Activated CD4-positive, alpha-beta T cell treated with anti-CD3 and anti-CD28 coated beads, Interleukin-2, amount 10 ng/mL, durations not matched to agents 24 days and 14 days (primary cell): ENCODE measurements at regions not wholly inside any gene's neighbourhood (a gene's known extent, or its start where the extent isn't known, plus 50 kb on each side); places are given as distances from the start of the nearest gene placed in this dataset.

ENCODE experiments used
- DNase-seq: peaks from one replicate; pipeline ENCODE4 v3.0.0; 2022
- H3K27ac Mint-ChIP-seq: one replicate; pipeline ENCODE4 v1.8.0; 2022; ENCODE audit warnings: mild to moderate bottlenecking, mixed read lengths
- H3K27me3 Mint-ChIP-seq: one replicate; pipeline ENCODE4 v1.8.0; 2022; ENCODE audit warnings: mixed read lengths
- H3K36me3 Mint-ChIP-seq: one replicate; pipeline ENCODE4 v1.8.0; 2022; ENCODE audit warnings: low read depth, mild to moderate bottlenecking, mixed read lengths
- H3K4me1 Mint-ChIP-seq: one replicate; pipeline ENCODE4 v1.8.0; 2021; ENCODE audit warnings: mixed read lengths
- H3K4me3 Mint-ChIP-seq: one replicate; pipeline ENCODE4 v1.8.0; 2022; ENCODE audit warnings: mild to moderate bottlenecking, moderate library complexity, mixed read lengths
- H3K9me3 Mint-ChIP-seq: one replicate; pipeline ENCODE4 v1.8.0; 2021; ENCODE audit warnings: mixed read lengths
- intact Hi-C: fragments of 100-400 bp; cut with micrococcal nuclease; formaldehyde crosslinking; loops from one replicate; pipeline ENCODE4 v1.15.1; 2023

GRCh38 chr3:116969135-116969534, 259.6 kb downstream of the TUSC7 start:
- intact Hi-C loops, result no loop called here
- Mint-ChIP-seq H3K4me3 (no peak overlapping the region), H3K27me3 (no peaks in the 10 kb centered on the region), H3K27ac (no peak overlapping the region), H3K4me1 (no peaks in the 10 kb centered on the region), H3K9me3 (no peaks in the 10 kb centered on the region), H3K36me3 (no peaks in the 10 kb centered on the region)
- DNase-seq, result no peak

DNA sequence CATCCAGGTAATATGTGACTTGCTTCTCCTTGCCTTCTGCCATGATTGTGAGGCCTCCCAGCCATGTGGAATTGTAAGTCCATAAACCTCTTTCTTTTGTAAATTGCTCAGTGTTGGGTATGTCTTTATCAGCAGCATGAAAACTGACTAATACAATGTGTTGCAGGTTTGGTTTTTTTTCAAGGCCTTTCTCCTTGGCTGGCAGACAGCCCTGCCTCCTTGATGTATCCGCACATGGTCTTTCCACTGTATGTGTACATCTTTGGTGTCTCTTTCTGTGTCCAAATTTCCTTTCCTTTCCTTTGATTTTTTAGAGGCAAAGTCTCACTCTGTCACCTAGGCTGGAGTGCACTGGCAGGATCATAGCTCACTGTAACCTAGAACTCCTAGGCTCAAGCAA, 260.1 kb downstream of the TUSC7 start:
- Mint-ChIP-seq H3K36me3 (no peaks in the 10 kb centered on the region), H3K27me3 (no peaks in the 10 kb centered on the region), H3K9me3 (no peaks in the 10 kb centered on the region), H3K27ac (no peak overlapping the region), H3K4me1 (no peaks in the 10 kb centered on the region), H3K4me3 (no peak overlapping the region)
- intact Hi-C loops, result no loop called here
- no peak for DNase-seq

DNA sequence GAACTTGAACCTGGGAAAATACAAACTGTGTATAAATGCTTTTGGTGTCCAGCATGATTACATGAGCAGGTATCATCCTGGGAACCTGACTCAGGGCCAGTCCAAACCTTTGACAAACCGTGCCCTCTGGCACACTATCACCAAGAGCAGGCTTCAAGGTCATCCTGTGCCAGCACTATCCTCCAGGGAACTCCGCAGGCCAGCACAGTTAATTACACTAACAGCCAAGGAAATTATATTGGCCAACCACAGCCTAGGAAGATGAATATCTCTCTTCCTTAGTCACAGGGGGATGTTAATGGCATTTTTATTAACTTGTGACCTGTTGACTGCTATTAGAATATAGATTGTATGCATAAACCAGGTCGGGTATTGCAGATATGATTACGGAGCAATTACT, 262.0 kb downstream of the TUSC7 start:
- no peak overlapping the region for H3K4me3 Mint-ChIP-seq
- no peaks in the 10 kb centered on the region for H3K9me3 Mint-ChIP-seq
- H3K27ac Mint-ChIP-seq, result no peak overlapping the region
- no peaks in the 10 kb centered on the region for H3K27me3 Mint-ChIP-seq
- H3K4me1 Mint-ChIP-seq, result no peaks in the 10 kb centered on the region
- no peak for DNase-seq
- intact Hi-C loops, result no loop called here
- H3K36me3 Mint-ChIP-seq, result no peaks in the 10 kb centered on the region

GRCh38 chr3:116974702-116975101, 265.1 kb downstream of the TUSC7 start:
- Mint-ChIP-seq H3K4me3 (no peak overlapping the region), H3K36me3 (no peaks in the 10 kb centered on the region), H3K9me3 (no peaks in the 10 kb centered on the region), H3K27me3 (no peaks in the 10 kb centered on the region), H3K27ac (no peak overlapping the region), H3K4me1 (no peaks in the 10 kb centered on the region)
- no peak for DNase-seq
- intact Hi-C loops, result no loop called here

GRCh38 chr3:116977441-116977840, 267.9 kb downstream of the TUSC7 start:
- Mint-ChIP-seq H3K36me3 (no peaks in the 10 kb centered on the region), H3K9me3 (no peaks in the 10 kb centered on the region), H3K27me3 (no peaks in the 10 kb centered on the region), H3K4me3 (no peak overlapping the region), H3K4me1 (no peaks in the 10 kb centered on the region), H3K27ac (no peak overlapping the region)
- intact Hi-C loops, result no loop called here
- DNase-seq, result no peak

DNA sequence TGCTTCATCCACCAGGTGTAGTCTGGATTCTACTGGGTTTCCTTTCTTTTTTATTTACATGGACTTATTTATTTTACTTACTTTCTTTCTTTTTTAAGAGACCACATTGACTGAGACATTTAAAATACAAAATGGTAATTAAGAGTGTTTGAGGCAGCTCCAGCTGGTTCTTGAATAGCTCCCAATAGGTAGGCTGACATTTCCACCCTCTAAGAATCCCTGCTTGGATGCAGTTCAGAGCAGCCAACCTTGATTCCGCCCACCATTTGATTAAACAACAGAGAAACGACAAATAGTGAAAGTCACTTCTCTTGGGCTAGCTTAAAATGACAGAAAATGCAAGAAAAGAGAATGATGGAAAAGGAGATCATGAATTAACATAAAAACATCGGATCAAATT, 270.5 kb downstream of the TUSC7 start:
- no peaks in the 10 kb centered on the region for H3K4me1 Mint-ChIP-seq
- H3K27me3 Mint-ChIP-seq, result no peaks in the 10 kb centered on the region
- no peak overlapping the region for H3K4me3 Mint-ChIP-seq
- DNase-seq, result no peak
- no peaks in the 10 kb centered on the region for H3K36me3 Mint-ChIP-seq
- intact Hi-C loops, result no loop called here
- H3K27ac Mint-ChIP-seq, result no peak overlapping the region
- H3K9me3 Mint-ChIP-seq, result no peaks in the 10 kb centered on the region

- Mint-ChIP-seq H3K36me3 (no peaks in the 10 kb centered on the region), H3K4me1 (no peaks in the 10 kb centered on the region), H3K4me3 (no peak overlapping the region), H3K27me3 (no peaks in the 10 kb centered on the region), H3K9me3 (no peaks in the 10 kb centered on the region), H3K27ac (no peak overlapping the region)
- intact Hi-C loops, result no loop called here
- DNase-seq, result no peak
Measured at GRCh38 chr3:116981089-116981488, 271.5 kb downstream of the TUSC7 start.

- Mint-ChIP-seq H3K4me1 (no peaks in the 10 kb centered on the region), H3K27ac (no peak overlapping the region), H3K4me3 (no peak overlapping the region), H3K27me3 (no peaks in the 10 kb centered on the region), H3K9me3 (no peaks in the 10 kb centered on the region), H3K36me3 (no peaks in the 10 kb centered on the region)
- intact Hi-C loops, result no loop called here
- DNase-seq, result no peak
Measured at GRCh38 chr3:116984301-116984700, 274.7 kb downstream of the TUSC7 start.

GRCh38 chr3:116994351-116994879, 284.8 kb downstream of the TUSC7 start:
- H3K27ac Mint-ChIP-seq, result no peak overlapping the region
- intact Hi-C loops, result no loop called here
- H3K4me1 Mint-ChIP-seq, result no peaks in the 10 kb centered on the region
- H3K9me3 Mint-ChIP-seq, result no peaks in the 10 kb centered on the region
- no peaks in the 10 kb centered on the region for H3K36me3 Mint-ChIP-seq
- H3K27me3 Mint-ChIP-seq, result no peaks in the 10 kb centered on the region
- no peak for DNase-seq
- no peak overlapping the region for H3K4me3 Mint-ChIP-seq

DNA sequence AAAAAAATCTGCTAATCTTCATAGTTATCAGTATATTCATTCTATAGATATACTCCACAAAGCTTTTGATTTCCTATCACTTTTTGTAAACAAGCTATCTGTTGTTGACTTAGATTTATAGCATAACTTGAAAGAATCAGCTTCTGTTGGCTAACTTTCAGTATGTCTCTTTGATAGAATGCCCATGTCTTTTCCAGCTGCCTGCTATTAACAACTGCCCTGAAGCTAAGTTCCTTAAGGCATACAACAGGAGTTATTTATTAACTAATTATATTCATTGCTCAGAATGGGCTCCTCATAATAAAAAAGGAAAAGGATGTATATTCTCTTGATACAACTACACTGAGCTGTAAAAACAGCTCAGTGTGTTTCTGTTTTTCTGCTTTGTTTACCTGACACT, 293.9 kb downstream of the TUSC7 start:
- no peaks in the 10 kb centered on the region for H3K9me3 Mint-ChIP-seq
- no peak for DNase-seq
- intact Hi-C loops, result no loop called here
- no peaks in the 10 kb centered on the region for H3K4me1 Mint-ChIP-seq
- H3K4me3 Mint-ChIP-seq, result no peak overlapping the region
- no peaks in the 10 kb centered on the region for H3K27me3 Mint-ChIP-seq
- no peaks in the 10 kb centered on the region for H3K36me3 Mint-ChIP-seq
- H3K27ac Mint-ChIP-seq, result no peak overlapping the region

DNA sequence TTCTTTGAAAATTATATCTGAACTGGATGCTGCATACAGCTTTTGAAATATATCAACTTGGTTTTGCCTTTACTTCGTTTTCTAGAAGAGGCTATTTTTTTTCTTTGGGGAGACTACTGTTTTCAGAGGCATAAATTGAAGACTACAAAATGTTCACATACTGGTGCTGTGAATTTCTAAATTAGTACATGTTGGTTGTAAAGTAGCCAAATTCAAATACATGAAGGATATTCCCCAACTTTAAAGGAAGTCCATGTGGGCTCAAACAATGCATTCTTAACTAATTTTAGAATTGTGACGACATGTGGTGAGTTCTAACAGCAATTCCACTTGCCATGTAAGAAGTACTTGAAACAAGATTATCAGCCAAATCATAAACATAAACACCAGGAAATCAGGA, 295.7 kb downstream of the TUSC7 start:
- no peaks in the 10 kb centered on the region for H3K4me1 Mint-ChIP-seq
- no peaks in the 10 kb centered on the region for H3K9me3 Mint-ChIP-seq
- no peak overlapping the region for H3K27ac Mint-ChIP-seq
- no peak for DNase-seq
- no peaks in the 10 kb centered on the region for H3K36me3 Mint-ChIP-seq
- no peak overlapping the region for H3K4me3 Mint-ChIP-seq
- intact Hi-C loops, result no loop called here
- no peaks in the 10 kb centered on the region for H3K27me3 Mint-ChIP-seq

DNA sequence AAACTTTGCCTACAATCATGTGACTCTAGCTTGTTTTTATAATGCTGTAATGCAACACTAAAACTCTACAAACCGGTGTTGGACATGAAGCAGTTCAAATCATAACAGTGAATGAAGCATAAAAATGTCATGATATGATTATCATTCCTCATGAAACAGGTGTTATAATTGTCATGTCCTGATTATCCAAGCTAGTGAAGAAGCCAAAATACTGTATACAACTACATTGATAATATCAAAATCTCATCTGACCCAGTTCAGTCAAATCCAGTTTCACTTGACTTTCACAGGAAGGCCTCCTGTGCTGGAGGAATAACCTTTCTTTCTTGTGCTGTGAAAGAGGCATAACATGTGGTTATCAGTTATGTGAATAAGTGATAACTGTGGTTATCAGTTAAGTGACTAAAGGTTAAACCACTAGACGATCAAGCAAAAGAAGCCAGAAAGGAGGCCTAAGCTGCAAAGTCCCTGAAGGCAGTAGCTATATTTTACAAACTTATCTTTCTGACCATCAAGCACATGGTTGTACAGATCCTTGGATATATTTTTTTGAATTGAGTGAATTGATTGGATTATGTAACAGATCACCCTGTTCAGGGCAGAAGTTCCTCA, 296.4 kb downstream of the TUSC7 start:
- H3K4me1 Mint-ChIP-seq, result no peaks in the 10 kb centered on the region
- H3K27ac Mint-ChIP-seq, result no peak overlapping the region
- H3K36me3 Mint-ChIP-seq, result no peaks in the 10 kb centered on the region
- no peak for DNase-seq
- H3K27me3 Mint-ChIP-seq, result no peaks in the 10 kb centered on the region
- no peaks in the 10 kb centered on the region for H3K9me3 Mint-ChIP-seq
- intact Hi-C loops, result no loop called here
- no peak overlapping the region for H3K4me3 Mint-ChIP-seq

DNA sequence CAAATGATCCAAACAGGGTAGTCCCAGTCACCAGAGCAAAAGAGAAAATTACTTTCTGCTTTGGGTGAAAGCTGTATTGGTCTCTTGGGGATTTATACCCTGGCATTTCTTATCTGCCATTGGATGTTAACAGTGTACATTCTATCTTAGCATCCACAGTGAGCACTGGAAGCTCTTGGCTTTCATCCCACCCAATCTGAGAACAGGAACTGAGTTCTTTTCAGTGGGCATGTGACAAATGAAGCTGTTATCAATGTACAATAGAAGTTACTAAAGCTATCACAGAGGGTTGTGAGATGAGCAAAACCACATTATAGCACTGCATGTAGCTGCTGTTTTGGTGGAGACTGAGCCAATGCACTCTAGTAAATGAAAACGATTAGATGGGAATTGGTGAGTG, 300.7 kb downstream of the TUSC7 start:
- H3K4me3 Mint-ChIP-seq, result no peak overlapping the region
- no peaks in the 10 kb centered on the region for H3K4me1 Mint-ChIP-seq
- H3K9me3 Mint-ChIP-seq, result no peaks in the 10 kb centered on the region
- H3K27me3 Mint-ChIP-seq, result no peaks in the 10 kb centered on the region
- no peak for DNase-seq
- no peak overlapping the region for H3K27ac Mint-ChIP-seq
- intact Hi-C loops, result no loop called here
- no peaks in the 10 kb centered on the region for H3K36me3 Mint-ChIP-seq

DNA sequence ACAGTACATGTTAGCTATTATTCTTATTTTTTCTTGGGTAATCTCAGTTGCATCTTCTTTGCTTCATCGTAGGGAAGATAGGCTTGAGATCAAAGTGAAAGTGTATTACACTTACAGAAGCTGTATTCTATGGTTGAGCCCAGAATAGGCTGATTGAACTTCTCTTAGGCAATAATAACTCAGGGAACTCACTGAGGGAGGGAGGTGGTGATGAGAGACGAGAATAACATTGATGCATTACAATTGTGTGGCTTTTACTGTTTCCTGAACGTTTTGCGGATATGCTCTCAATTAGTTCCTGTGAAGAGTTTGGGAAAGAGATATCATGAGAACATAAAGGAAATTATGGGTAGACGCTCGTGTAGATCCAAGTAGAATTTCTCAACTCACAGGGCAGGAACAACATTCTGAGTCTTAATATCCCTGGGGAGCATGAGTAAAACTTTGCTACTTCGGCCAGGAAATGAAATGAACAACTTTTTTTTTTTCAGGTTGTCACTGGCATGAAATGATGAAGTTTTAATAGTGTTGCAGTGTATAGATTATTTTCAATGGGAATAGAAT, 302.2 kb downstream of the TUSC7 start:
- H3K4me1 Mint-ChIP-seq, result no peaks in the 10 kb centered on the region
- intact Hi-C loops, result no loop called here
- no peak for DNase-seq
- no peaks in the 10 kb centered on the region for H3K27me3 Mint-ChIP-seq
- H3K9me3 Mint-ChIP-seq, result no peaks in the 10 kb centered on the region
- H3K36me3 Mint-ChIP-seq, result no peaks in the 10 kb centered on the region
- H3K27ac Mint-ChIP-seq, result no peak overlapping the region
- no peak overlapping the region for H3K4me3 Mint-ChIP-seq

DNA sequence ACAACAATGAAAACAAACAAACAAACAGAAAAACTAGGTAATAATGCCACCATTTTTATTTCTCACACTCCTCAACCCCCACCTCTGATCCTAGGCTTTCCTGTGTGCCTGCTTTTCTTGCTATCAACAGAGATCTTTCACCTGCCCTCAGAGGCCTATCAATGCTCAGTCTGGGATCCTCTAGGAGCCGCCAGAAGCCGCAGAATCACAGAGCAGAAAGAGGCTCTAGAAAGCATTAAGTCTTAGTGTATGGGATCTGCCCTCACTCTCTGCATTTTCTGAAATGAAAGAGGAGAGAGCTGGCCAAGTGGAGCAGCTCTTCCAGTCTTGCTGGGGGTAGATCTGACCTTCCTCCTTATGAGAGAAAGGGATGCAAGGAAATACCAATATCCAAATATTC, 306.8 kb downstream of the TUSC7 start:
- H3K27ac Mint-ChIP-seq, result no peak overlapping the region
- no peaks in the 10 kb centered on the region for H3K27me3 Mint-ChIP-seq
- no peaks in the 10 kb centered on the region for H3K4me1 Mint-ChIP-seq
- no peaks in the 10 kb centered on the region for H3K36me3 Mint-ChIP-seq
- no peaks in the 10 kb centered on the region for H3K9me3 Mint-ChIP-seq
- intact Hi-C loops, result no loop called here
- no peak for DNase-seq
- H3K4me3 Mint-ChIP-seq, result no peak overlapping the region
